Kidney (tissue), 13 donors: ENCODE measurements at regions not wholly inside any gene's neighbourhood (a gene's known extent, or its start where the extent isn't known, plus 50 kb on each side); places are given as distances from the start of the nearest gene placed in this dataset.

ENCODE experiments used
- DNase-seq, 5 donors: peaks; one replicate each; pipeline ENCODE4 v3.0.0-alpha.2; 2013 to 2020
- FAIRE-seq: peaks from 2 replicates; lab custom pipeline; 2012; peaks lifted over from hg19 to GRCh38; lab: Jason Lieb, UNC
- H3K27ac ChIP-seq, 2 donors: one replicate each; pipeline ENCODE4 v1.7.0; 2013; ENCODE audit warnings: low read depth in 2 of 2, low read length in 2 of 2, inconsistent platforms in 1 of 2
- H3K27me3 ChIP-seq: one replicate; pipeline ENCODE4 v1.7.1; 2013; ENCODE audit warnings: low read length, inconsistent platforms; ENCODE audit not compliant: control insufficient read depth, insufficient read depth
- H3K36me3 ChIP-seq, 3 donors: one replicate each; pipeline versions ENCODE4 v1.7.0 to v1.7.1; 2013; ENCODE audit warnings: low read length in 3 of 3, control low read depth in 1 of 3, inconsistent platforms in 1 of 3; ENCODE audit not compliant: insufficient read depth in 3 of 3, control insufficient read depth in 2 of 3
- H3K4me1 ChIP-seq, 3 donors: one replicate each; pipeline versions ENCODE4 v1.7.0 to v1.7.1; 2013; ENCODE audit warnings: low read length in 3 of 3, inconsistent platforms in 1 of 3, low read depth in 1 of 3; ENCODE audit not compliant: control insufficient read depth in 2 of 3, insufficient read depth in 2 of 3
- H3K4me3 ChIP-seq, 3 donors: one replicate each; pipeline versions ENCODE4 v1.7.0 to v1.8.1; 2013; ENCODE audit warnings: low read length in 3 of 3, control low read depth in 1 of 3, inconsistent platforms in 1 of 3
- H3K9ac ChIP-seq, 3 donors: one replicate each; pipeline versions ENCODE4 v1.7.0 to v1.7.1; 2013; ENCODE audit warnings: low read length in 3 of 3, control low read depth in 1 of 3, inconsistent platforms in 1 of 3
- H3K9me3 ChIP-seq, 3 donors: one replicate each; pipeline versions ENCODE4 v1.7.0 to v1.7.1; 2013; ENCODE audit warnings: low read length in 3 of 3, control low read depth in 1 of 3, inconsistent platforms in 1 of 3; ENCODE audit not compliant: control insufficient read depth in 2 of 3, insufficient read depth in 1 of 3
- CTCF ChIP-seq: IDR thresholded peaks from 3 replicates; pipeline ENCODE4 v1.5.1; 2012; ENCODE audit warnings: mild to moderate bottlenecking, moderate library complexity, borderline replicate concordance; ENCODE audit not compliant: insufficient read depth; ENCODE audit errors: extremely low read depth
- intact Hi-C: fragments of 100-400 bp; cut with DNase I; formaldehyde crosslinking; loops from one replicate; pipeline ENCODE4 v1.11.1; 2022
- donor health status: control.
- donor health status: control.
- donor health status: control.
- donor health status: control.
- donor health status: control.
- donor health status: DM: yes; HTN: yes; CAD: no.
- donor health status: Normal renal cell carcinoma (clear cell type).

DNA sequence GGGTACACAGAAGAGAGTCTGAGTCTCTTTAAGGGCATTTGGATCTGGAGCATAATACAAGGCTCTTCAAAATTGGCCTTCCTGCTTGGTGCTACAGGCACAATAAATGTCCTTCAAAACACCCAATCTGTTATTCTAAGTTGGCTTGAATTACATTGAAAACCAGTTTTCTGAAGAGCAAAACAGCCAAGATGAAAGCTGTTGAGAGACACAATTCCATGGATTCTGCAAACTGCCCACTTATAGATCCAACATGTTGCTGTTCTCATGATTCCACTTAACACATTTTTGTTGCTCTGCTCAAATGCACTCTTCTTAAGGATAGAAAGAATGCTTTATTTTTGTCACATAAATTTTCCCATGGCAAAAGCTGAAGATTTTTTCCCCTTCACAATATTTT, 525.9 kb upstream of the CDH8 start:
- intact Hi-C loops, result no loop called here
- H3K9ac ChIP-seq, result no peak overlapping the region
- no peak overlapping the region for H3K27ac ChIP-seq
- no peaks in the 10 kb centered on the region for H3K4me1 ChIP-seq
- no peak overlapping the region for H3K4me3 ChIP-seq
- TF ChIP-seq CTCF, result no peak
- DNase-seq (no peak), FAIRE-seq (no peak)
- peaks cover 0 to 3% (median 0%) of the 10 kb centered on the region in 3 donors for H3K9me3 ChIP-seq
- no peaks in the 10 kb centered on the region for H3K36me3 ChIP-seq
- H3K27me3 ChIP-seq, result no peaks in the 10 kb centered on the region

DNA sequence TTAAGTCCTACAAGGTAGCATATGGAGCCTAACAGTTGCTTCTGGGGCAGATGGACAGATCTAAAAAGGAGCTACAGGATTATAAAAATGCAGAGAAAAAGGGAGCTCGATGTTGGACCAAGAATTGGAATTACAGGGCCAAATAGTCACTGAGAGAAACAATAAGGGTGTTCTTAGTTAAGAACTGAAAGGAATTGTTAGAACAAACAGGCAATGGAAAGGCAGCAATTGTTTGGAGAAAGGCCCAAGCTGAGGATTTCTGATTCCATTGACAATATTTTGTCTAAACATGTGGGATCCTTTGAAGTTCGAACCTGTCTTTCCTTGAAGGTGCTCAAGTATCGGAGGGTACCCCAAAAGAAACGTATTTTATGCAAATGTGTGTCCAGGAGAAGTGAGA, 513.6 kb upstream of the CDH8 start:
- Histone ChIP-seq H3K36me3 (no peaks in the 10 kb centered on the region), H3K4me1 (no peaks in the 10 kb centered on the region), H3K4me3 (no peak overlapping the region), H3K27me3 (no peaks in the 10 kb centered on the region), H3K9me3 (no peaks in the 10 kb centered on the region), H3K27ac (no peak overlapping the region), H3K9ac (no peak overlapping the region)
- DNase-seq, result no peak
- FAIRE-seq, result no peak
- intact Hi-C loops, result no loop called here
- no peak for TF ChIP-seq CTCF

DNA sequence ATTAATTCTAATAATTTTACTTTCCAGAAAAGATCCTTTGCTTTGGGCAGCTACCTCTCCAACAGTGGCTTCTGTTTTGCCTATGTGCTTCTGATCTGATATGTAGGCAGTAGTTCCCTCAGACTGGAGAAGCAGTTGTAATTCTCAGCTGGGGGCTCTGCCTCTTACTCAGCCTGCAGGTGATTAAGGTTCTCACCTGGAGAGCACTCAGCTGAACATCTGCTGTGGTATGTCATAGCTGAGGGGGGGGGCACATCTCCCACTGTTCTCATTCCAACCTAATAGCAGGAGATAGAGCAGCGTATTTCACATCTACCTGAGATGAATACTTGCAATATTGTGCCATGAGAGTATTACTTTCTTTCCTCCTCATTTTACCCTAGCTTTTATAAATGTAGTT, 511.9 kb upstream of the CDH8 start:
- DNase-seq (no peak), FAIRE-seq (no peak)
- H3K4me1 ChIP-seq, result no peaks in the 10 kb centered on the region
- H3K9ac ChIP-seq, result no peak overlapping the region
- no peak overlapping the region for H3K4me3 ChIP-seq
- TF ChIP-seq CTCF, result no peak
- H3K27me3 ChIP-seq, result no peaks in the 10 kb centered on the region
- H3K36me3 ChIP-seq, result no peaks in the 10 kb centered on the region
- intact Hi-C loops, result no loop called here
- H3K27ac ChIP-seq, result no peak overlapping the region
- H3K9me3 ChIP-seq, result no peaks in the 10 kb centered on the region

- no peak overlapping the region for H3K27ac ChIP-seq
- H3K4me3 ChIP-seq, result no peak overlapping the region
- no peak for TF ChIP-seq CTCF
- no peak overlapping the region for H3K9ac ChIP-seq
- H3K4me1 ChIP-seq, result no peaks in the 10 kb centered on the region
- no peaks in the 10 kb centered on the region for H3K27me3 ChIP-seq
- intact Hi-C loops, result no loop called here
- DNase-seq (no peak), FAIRE-seq (no peak)
- no peaks in the 10 kb centered on the region for H3K36me3 ChIP-seq
- H3K9me3 ChIP-seq, result no peaks in the 10 kb centered on the region
Observed at GRCh38 chr16:62546701-62547100, 510.5 kb upstream of the CDH8 start.
